ENCODE measurements at regions not wholly inside any gene's neighbourhood (a gene's known extent, or its start where the extent isn't known, plus 50 kb on each side); places are given as distances from the start of the nearest gene placed in this dataset.

- Histone ChIP-seq H3K9me2 (no peaks in the 10 kb centered on the region), H3K4me1 (ENCODE audit: control insufficient read depth in 1 of 2, insufficient read depth in 2 of 2, low read depth in 1 of 2, low read length in 1 of 2) (no peaks in the 10 kb centered on the region), H2AFZ (ENCODE audit: low read depth) (no peak overlapping the region), H3K4me2 (no peak overlapping the region), H4K20me1 (ENCODE audit: insufficient read depth) (no peaks in the 10 kb centered on the region), H3K9ac (no peak overlapping the region), H3K4me3 (ENCODE audit: low read depth in 2 of 2, low read length in 1 of 2) (no peak overlapping the region), H3K36me3 (replicated peaks in 1 of 2; ENCODE audit: control insufficient read depth in 1 of 2, insufficient read depth in 2 of 2, low read length in 1 of 2) (no peaks in the 10 kb centered on the region), H3K27ac (ENCODE audit: low read depth in 2 of 2, low read length in 1 of 2) (no peak overlapping the region), H3K9me3 (no peaks in the 10 kb centered on the region; the same call in 1 of the 2 replicates), H3F3A (replicated peaks; ENCODE audit: insufficient read depth) (no peaks in the 10 kb centered on the region), H3K27me3 (ENCODE audit: insufficient read depth) (no peaks in the 10 kb centered on the region), H3K79me2 (ENCODE audit: insufficient read depth) (no peaks in the 10 kb centered on the region)
- DNase-seq, result no peak
- WGBS (ENCODE audit: low lambda C conversion rate), result 92% methylated on average over 7 of the region's 7 CpGs
- CTCF ChIA-PET, result no interaction called here
- POLR2A ChIA-PET, result no interaction called here
- TF ChIP-seq GATA2 (CRISPR knock-in tag; IDR thresholded peaks at IDR 0.05) (no peak), YY1 (IDR thresholded peaks at IDR 0.05; ENCODE audit: low read depth) (no peak), USF2 (IDR thresholded peaks at IDR 0.05; ENCODE audit: borderline replicate concordance, low read depth, low read length) (no peak), NFIC (IDR thresholded peaks at IDR 0.05; ENCODE audit: borderline replicate concordance) (no peak), FOXJ3 (CRISPR knock-in tag; IDR thresholded peaks at IDR 0.05) (no peak), TEAD4 (IDR thresholded peaks at IDR 0.05; ENCODE audit: borderline replicate concordance, insufficient read depth) (no peak), RCOR1 (IDR thresholded peaks at IDR 0.05; ENCODE audit: low read length) (no peak), FOXM1 (IDR thresholded peaks at IDR 0.05; ENCODE audit: low read depth) (no peak), POLR2AphosphoS5 (IDR thresholded peaks at IDR 0.05; ENCODE audit: low read depth, low read length) (no peak), RXRA (IDR thresholded peaks at IDR 0.05; ENCODE audit: borderline replicate concordance, low read depth) (no peak), GABPA (IDR thresholded peaks at IDR 0.05; ENCODE audit: low read depth) (no peak), TAF1 (IDR thresholded peaks at IDR 0.05; ENCODE audit: borderline replicate concordance, low read depth, low read length) (no peak)
- TF ChIP-seq, protein P1, sequence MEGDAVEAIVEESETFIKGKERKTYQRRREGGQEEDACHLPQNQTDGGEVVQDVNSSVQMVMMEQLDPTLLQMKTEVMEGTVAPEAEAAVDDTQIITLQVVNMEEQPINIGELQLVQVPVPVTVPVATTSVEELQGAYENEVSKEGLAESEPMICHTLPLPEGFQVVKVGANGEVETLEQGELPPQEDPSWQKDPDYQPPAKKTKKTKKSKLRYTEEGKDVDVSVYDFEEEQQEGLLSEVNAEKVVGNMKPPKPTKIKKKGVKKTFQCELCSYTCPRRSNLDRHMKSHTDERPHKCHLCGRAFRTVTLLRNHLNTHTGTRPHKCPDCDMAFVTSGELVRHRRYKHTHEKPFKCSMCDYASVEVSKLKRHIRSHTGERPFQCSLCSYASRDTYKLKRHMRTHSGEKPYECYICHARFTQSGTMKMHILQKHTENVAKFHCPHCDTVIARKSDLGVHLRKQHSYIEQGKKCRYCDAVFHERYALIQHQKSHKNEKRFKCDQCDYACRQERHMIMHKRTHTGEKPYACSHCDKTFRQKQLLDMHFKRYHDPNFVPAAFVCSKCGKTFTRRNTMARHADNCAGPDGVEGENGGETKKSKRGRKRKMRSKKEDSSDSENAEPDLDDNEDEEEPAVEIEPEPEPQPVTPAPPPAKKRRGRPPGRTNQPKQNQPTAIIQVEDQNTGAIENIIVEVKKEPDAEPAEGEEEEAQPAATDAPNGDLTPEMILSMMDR (IDR thresholded peaks at IDR 0.05), result no peak
- TF ChIP-seq, protein P2, sequence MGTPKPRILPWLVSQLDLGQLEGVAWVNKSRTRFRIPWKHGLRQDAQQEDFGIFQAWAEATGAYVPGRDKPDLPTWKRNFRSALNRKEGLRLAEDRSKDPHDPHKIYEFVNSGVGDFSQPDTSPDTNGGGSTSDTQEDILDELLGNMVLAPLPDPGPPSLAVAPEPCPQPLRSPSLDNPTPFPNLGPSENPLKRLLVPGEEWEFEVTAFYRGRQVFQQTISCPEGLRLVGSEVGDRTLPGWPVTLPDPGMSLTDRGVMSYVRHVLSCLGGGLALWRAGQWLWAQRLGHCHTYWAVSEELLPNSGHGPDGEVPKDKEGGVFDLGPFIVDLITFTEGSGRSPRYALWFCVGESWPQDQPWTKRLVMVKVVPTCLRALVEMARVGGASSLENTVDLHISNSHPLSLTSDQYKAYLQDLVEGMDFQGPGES (IDR thresholded peaks at IDR 0.05; ENCODE audit: low read depth, low read length), result no peak
- TF ChIP-seq, protein P3, sequence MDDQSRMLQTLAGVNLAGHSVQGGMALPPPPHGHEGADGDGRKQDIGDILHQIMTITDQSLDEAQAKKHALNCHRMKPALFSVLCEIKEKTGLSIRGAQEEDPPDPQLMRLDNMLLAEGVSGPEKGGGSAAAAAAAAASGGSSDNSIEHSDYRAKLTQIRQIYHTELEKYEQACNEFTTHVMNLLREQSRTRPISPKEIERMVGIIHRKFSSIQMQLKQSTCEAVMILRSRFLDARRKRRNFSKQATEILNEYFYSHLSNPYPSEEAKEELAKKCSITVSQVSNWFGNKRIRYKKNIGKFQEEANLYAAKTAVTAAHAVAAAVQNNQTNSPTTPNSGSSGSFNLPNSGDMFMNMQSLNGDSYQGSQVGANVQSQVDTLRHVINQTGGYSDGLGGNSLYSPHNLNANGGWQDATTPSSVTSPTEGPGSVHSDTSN (IDR thresholded peaks at IDR 0.05), result no peak
Observed at GRCh38 chr2:160679686-160680085, 186.1 kb upstream of the RBMS1 start.

Data from SK-N-SH (cell line).